A549 (cell line): ENCODE measurements at regions not wholly inside any gene's neighbourhood (a gene's known extent, or its start where the extent isn't known, plus 50 kb on each side); places are given as distances from the start of the nearest gene placed in this dataset.

Experiments used
- ATAC-seq, 2 experiments: fragments of 200-7000 bp in 1 of 2; fragments of >200 bp in 1 of 2; cut with Nextera tagmentation in 1 of 2; cut with Tn5 transposase in 1 of 2; 3 replicates each; pipeline versions ENCODE4 v1.8.0 to v1.9.1; 2018 to 2020; ENCODE audit warnings: mild to moderate bottlenecking in 1 of 2, moderate library complexity in 1 of 2
- CTCF ChIA-PET: fragments of 300-600 bp; sonication (Branson Sonifier 250); formaldehyde crosslinking; extraction: SDS; loops from one replicate; lab custom pipeline; 2021; ENCODE audit warnings: antibody characterized with exemption, inconsistent platforms; lab: Yijun Ruan, JAX
- POLR2A ChIA-PET: fragments of 350-600 bp; formaldehyde crosslinking; extraction: SDS; loops from one replicate; lab custom pipeline; 2021; ENCODE audit warnings: antibody characterized with exemption, inconsistent platforms; lab: Yijun Ruan, JAX
- DNase-seq, 2 experiments: peaks; one replicate each; pipeline versions ENCODE4 v3.0.0 to v3.0.0-alpha.2; 2011 to 2016; ENCODE audit warnings: low read depth in 1 of 2, low spot score in 1 of 2
- FAIRE-seq: peaks from 2 replicates; lab custom pipeline; 2011; peaks lifted over from hg19 to GRCh38; lab: Jason Lieb, UNC
- H3K27ac ChIP-seq, 2 experiments: fragments of >200 bp; sonication (Bioruptor Twin); formaldehyde crosslinking; 3 replicates each; pipeline ENCODE4 v1.5.1; 2016 to 2017
- H3K4me1 ChIP-seq: fragments of >200 bp; sonication (Bioruptor Twin); formaldehyde crosslinking; 3 replicates; pipeline ENCODE4 v1.6.1; 2016
- H3K4me2 ChIP-seq: fragments of >200 bp; sonication (Bioruptor Twin); formaldehyde crosslinking; 3 replicates; pipeline ENCODE4 v1.6.1; 2016
- H3K4me3 ChIP-seq: fragments of >200 bp; sonication (Bioruptor Twin); formaldehyde crosslinking; 3 replicates; pipeline ENCODE4 v1.5.1; 2016
- H3K9me3 ChIP-seq: fragments of >200 bp; sonication (Bioruptor Twin); formaldehyde crosslinking; 3 replicates; pipeline ENCODE4 v1.6.1; 2016
- BHLHE40 ChIP-seq: IDR thresholded peaks from 2 replicates; pipeline ENCODE4 v1.6.1; 2012; ENCODE audit warnings: low read depth, low read length, inconsistent platforms
- CHD4 ChIP-seq: fragments of 200-600 bp; sonication (generic); IDR thresholded peaks from 2 replicates; pipeline ENCODE4 v1.6.1; 2016; ENCODE audit warnings: antibody characterized with exemption, mild to moderate bottlenecking, borderline replicate concordance
- CTCF ChIP-seq: fragments of >200 bp; sonication (Bioruptor Twin); formaldehyde crosslinking; IDR thresholded peaks from 3 replicates; pipeline ENCODE4 v1.5.1; 2016
- E2F6 ChIP-seq: IDR thresholded peaks from 2 replicates; pipeline ENCODE4 v1.6.1; 2012; ENCODE audit warnings: low read depth, borderline replicate concordance
- EHMT2 ChIP-seq: fragments of 200-600 bp; sonication (generic); IDR thresholded peaks from 2 replicates; pipeline ENCODE4 v1.6.1; 2016; ENCODE audit warnings: antibody characterized with exemption, low read depth, mild to moderate bottlenecking, moderate library complexity
- ELK1 ChIP-seq: fragments of 150-350 bp; IDR thresholded peaks from 2 replicates; pipeline ENCODE4 v1.6.1; 2014; ENCODE audit warnings: low read depth, mild to moderate bottlenecking, low read length
- EP300 ChIP-seq, 2 experiments: fragments of >200 bp; sonication (Bioruptor Twin); formaldehyde crosslinking; IDR thresholded peaks; 2 replicates in 1 of 2; 3 replicates in 1 of 2; pipeline ENCODE4 v1.6.1; 2016 to 2017
- FOSB ChIP-seq: fragments of 250-450 bp; sonication (Bioruptor Pico); IDR thresholded peaks from 2 replicates; pipeline ENCODE4 v1.5.0; 2020; ENCODE audit warnings: mild to moderate bottlenecking, moderate library complexity
- GATA3 ChIP-seq: IDR thresholded peaks from 2 replicates; pipeline ENCODE4 v1.6.1; 2012; ENCODE audit warnings: borderline replicate concordance
- HEYL ChIP-seq: fragments of 250-450 bp; sonication (Bioruptor Pico); IDR thresholded peaks from 2 replicates; pipeline ENCODE4 v1.8.0; 2021; ENCODE audit warnings: mild to moderate bottlenecking, moderate library complexity
- HOXB13 ChIP-seq: fragments of 250-450 bp; sonication (Bioruptor Pico); IDR thresholded peaks from 2 replicates; pipeline ENCODE4 v1.5.0; 2020; ENCODE audit warnings: low read depth, mild to moderate bottlenecking, moderate library complexity
- JUN ChIP-seq, 2 experiments: fragments of >200 bp; sonication (Bioruptor Twin); formaldehyde crosslinking; IDR thresholded peaks; 2 replicates in 1 of 2; 3 replicates in 1 of 2; pipeline ENCODE4 v1.6.1; 2016 to 2017
- KDM1A ChIP-seq: fragments of 200-600 bp; sonication (generic); IDR thresholded peaks from 2 replicates; pipeline ENCODE4 v1.6.1; 2016; ENCODE audit warnings: low read depth, mild to moderate bottlenecking
- MYC ChIP-seq: IDR thresholded peaks from 2 replicates; pipeline ENCODE4 v1.6.1; 2012; ENCODE audit warnings: mild to moderate bottlenecking, inconsistent platforms, low read length, improper control_type of control experiment, borderline replicate concordance
- PHF8 ChIP-seq: fragments of 200-600 bp; sonication (generic); IDR thresholded peaks from 2 replicates; pipeline ENCODE4 v1.6.1; 2016; ENCODE audit warnings: low read depth, mild to moderate bottlenecking, antibody characterized with exemption, moderate library complexity, borderline replicate concordance
- RAD21 ChIP-seq, 2 experiments: fragments of >200 bp in 1 of 2; sonication (Bioruptor Twin) in 1 of 2; formaldehyde crosslinking in 1 of 2; IDR thresholded peaks in 1 of 2; conservative IDR thresholded peaks in 1 of 2; 2 replicates in 1 of 2; 3 replicates in 1 of 2; pipeline ENCODE4 v1.6.1; 2012 to 2018; ENCODE audit warnings: inconsistent platforms in 1 of 2
- SREBF2 ChIP-seq: fragments of 450-650 bp; IDR thresholded peaks from 2 replicates; pipeline ENCODE4 v1.6.1; 2014; ENCODE audit warnings: mild to moderate bottlenecking, moderate library complexity
- TP53 ChIP-seq: fragments of 250-450 bp; sonication (Bioruptor Pico); IDR thresholded peaks from 2 replicates; pipeline ENCODE4 v1.5.0; 2021; ENCODE audit warnings: mild to moderate bottlenecking, moderate library complexity
- WGBS: methylation state at CpG from one replicate; pipeline ENCODE4 v1.1.6; 2017; ENCODE audit errors: missing lambda C conversion rate; 5-methylcytosine and 5-hydroxymethylcytosine counted together

- no peaks in the 10 kb centered on the region for H3K9me3 ChIP-seq
- no peak for FAIRE-seq
- no peak for TF ChIP-seq GATA3
- no peak for TF ChIP-seq PHF8
- TF ChIP-seq ELK1, result no peak
- TF ChIP-seq BHLHE40, result no peak
- TF ChIP-seq RAD21 (conservative IDR thresholded peaks at IDR 0.05 in 1 of 2, IDR thresholded peaks at IDR 0.05 in 1 of 2), result no peak
- TF ChIP-seq, all 56 proteins: peak for 0
- 30% methylated on average over 3 of the region's 5 CpGs for WGBS
- ATAC-seq (no peak), DNase-seq (no peak)
- no peak overlapping the region for H3K4me3 ChIP-seq
- no peak overlapping the region for H3K4me2 ChIP-seq
- H3K27ac ChIP-seq, result no peak overlapping the region
- ChIA-PET POLR2A (no interaction called here), CTCF (no interaction called here)
- H3K4me1 ChIP-seq, result no peaks in the 10 kb centered on the region
These were observed 1099.7 kb downstream of the BCL11B start for GRCh38 chr14:98172243-98172778.

- FAIRE-seq (no peak), ATAC-seq (no peak), DNase-seq (no peak)
- Histone ChIP-seq H3K9me3 (no peaks in the 10 kb centered on the region), H3K4me3 (no peak overlapping the region), H3K4me2 (no peak overlapping the region), H3K4me1 (no peaks in the 10 kb centered on the region), H3K27ac (no peak overlapping the region)
- ChIA-PET CTCF (no interaction called here), POLR2A (no interaction called here)
- no peak for TF ChIP-seq BHLHE40
- TF ChIP-seq JUN (IDR thresholded peaks at IDR 0.05), result no peak
- TF ChIP-seq SREBF2, result no peak
- no peak for TF ChIP-seq CHD4
- TF ChIP-seq CTCF, result no peak
- no peak for TF ChIP-seq EHMT2
- no peak for TF ChIP-seq E2F6
- no peak for TF ChIP-seq MYC
- TF ChIP-seq HEYL, result no peak
- TF ChIP-seq HOXB13, result no peak
- WGBS, result 31% methylated on average over 7 of the region's 7 CpGs
These were observed 1098.7 kb downstream of the BCL11B start for GRCh38 chr14:98173305-98173704.

- no peaks in the 10 kb centered on the region for H3K4me1 ChIP-seq
- POLR2A ChIA-PET, result no interaction called here
- 17% methylated on average over 2 of the region's 2 CpGs for WGBS
- no peak overlapping the region for H3K4me2 ChIP-seq
- DNase-seq, result no peak
- H3K27ac ChIP-seq, result no peak overlapping the region
- no peak for TF ChIP-seq TP53 (CRISPR knock-in tag)
- TF ChIP-seq KDM1A, result no peak
- TF ChIP-seq EP300 (IDR thresholded peaks at IDR 0.05), result no peak
- TF ChIP-seq FOSB (CRISPR knock-in tag), result no peak
- no peak overlapping the region for H3K4me3 ChIP-seq
- FAIRE-seq, result no peak
- ATAC-seq, result no peak
- CTCF ChIA-PET, result no interaction called here
- H3K9me3 ChIP-seq, result no peaks in the 10 kb centered on the region
These were observed 1098.0 kb downstream of the BCL11B start for GRCh38 chr14:98174041-98174440.
